GM12878 (cell line): ENCODE measurements at regions not wholly inside any gene's neighbourhood (a gene's known extent, or its start where the extent isn't known, plus 50 kb on each side); places are given as distances from the start of the nearest gene placed in this dataset.

Experiments used
- CTCF ChIP-seq, 3 experiments: IDR thresholded peaks in 2 of 3; conservative IDR thresholded peaks in 1 of 3; 2 replicates each; pipeline ENCODE4 v1.5.1; 2011; ENCODE audit warnings: low read depth in 3 of 3, low read length in 3 of 3, mild to moderate bottlenecking in 3 of 3, control low read depth in 2 of 3, moderate library complexity in 2 of 3, inconsistent platforms in 1 of 3, mixed read lengths in 1 of 3; ENCODE audit not compliant: control insufficient read depth in 2 of 3, insufficient read depth in 1 of 3; ENCODE audit errors: extremely low read depth in 1 of 3
- EED ChIP-seq: sonication (generic); IDR thresholded peaks from 2 replicates; pipeline ENCODE4 v1.6.1; 2016; ENCODE audit warnings: antibody characterized with exemption, low read depth
- EGR1 ChIP-seq, 2 experiments: IDR thresholded peaks; 1 replicate in 1 of 2; 2 replicates in 1 of 2; pipeline ENCODE4 v1.6.1; 2011 to 2012; ENCODE audit warnings: low read depth in 2 of 2, low read length in 2 of 2, borderline replicate concordance in 1 of 2, mild to moderate bottlenecking in 1 of 2, moderate library complexity in 1 of 2
- EZH2 ChIP-seq: IDR thresholded peaks from 2 replicates; pipeline ENCODE4 v1.6.1; 2012; ENCODE audit warnings: low read depth, mild to moderate bottlenecking, control low read depth, inconsistent platforms, low read length, borderline replicate concordance; ENCODE audit not compliant: control insufficient read depth
- FOS ChIP-seq: IDR thresholded peaks from 3 replicates; pipeline ENCODE4 v1.6.1; 2011; ENCODE audit warnings: borderline replicate concordance; ENCODE audit not compliant: insufficient read length; ENCODE audit errors: extremely low read depth
- FOXK2 ChIP-seq: fragments of 450-650 bp; IDR thresholded peaks from 2 replicates; pipeline ENCODE4 v1.6.1; 2017; ENCODE audit warnings: mild to moderate bottlenecking, moderate library complexity
- MLLT1 ChIP-seq: fragments of 450-650 bp; IDR thresholded peaks from 2 replicates; pipeline ENCODE4 v1.6.1; 2016; ENCODE audit warnings: mild to moderate bottlenecking
- POLR2A ChIP-seq: IDR thresholded peaks from 2 replicates; pipeline ENCODE4 v1.6.1; 2011; ENCODE audit warnings: low read depth, mild to moderate bottlenecking, low read length
- ZNF207 ChIP-seq: fragments of 450-650 bp; IDR thresholded peaks from 2 replicates; pipeline ENCODE4 v1.6.1; 2014; ENCODE audit warnings: antibody characterized with exemption, mild to moderate bottlenecking, borderline replicate concordance
- TF ChIP-seq, protein P1 (sequence below): fragments of 450-650 bp; formaldehyde crosslinking; IDR thresholded peaks from 2 replicates; pipeline ENCODE4 v1.4.0; 2022; ENCODE audit warnings: mild to moderate bottlenecking, moderate library complexity
- TF ChIP-seq, protein P2 (sequence below): IDR thresholded peaks from 2 replicates; pipeline ENCODE4 v1.6.1; 2012; ENCODE audit warnings: mild to moderate bottlenecking, low read depth, low read length

DNA sequence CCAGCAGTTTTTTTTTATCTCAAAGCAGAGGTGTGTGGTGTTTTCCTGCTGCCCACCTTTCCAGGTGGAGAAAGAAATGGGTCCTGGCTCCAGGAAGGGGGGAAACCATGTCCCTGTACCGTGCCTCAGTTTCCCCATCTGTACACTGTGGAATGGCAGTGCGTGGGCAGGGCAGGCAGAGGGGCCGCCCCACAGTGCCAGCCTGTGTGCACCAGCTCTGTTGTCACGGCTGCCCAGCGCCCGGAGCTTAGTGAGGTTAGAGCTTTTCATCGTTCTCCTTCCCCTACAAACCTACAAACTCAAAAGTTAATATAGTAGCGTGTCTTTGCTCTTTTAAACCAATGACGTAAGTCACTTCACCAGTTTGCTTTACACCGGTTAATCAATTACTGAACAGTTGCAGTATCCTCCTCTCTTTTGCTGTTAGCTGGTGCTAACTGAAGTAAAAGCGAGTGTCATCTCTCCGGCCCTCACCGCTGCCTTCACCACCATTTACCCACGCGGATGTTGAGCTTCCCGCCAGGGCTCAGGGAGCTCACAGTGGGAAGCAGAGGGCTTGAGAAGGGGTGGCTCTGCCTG lies 114.8 kb upstream of the ADRA2C start:
- TF ChIP-seq EZH2 = no peak
- TF ChIP-seq ZNF207 = no peak
- TF ChIP-seq, protein P1, sequence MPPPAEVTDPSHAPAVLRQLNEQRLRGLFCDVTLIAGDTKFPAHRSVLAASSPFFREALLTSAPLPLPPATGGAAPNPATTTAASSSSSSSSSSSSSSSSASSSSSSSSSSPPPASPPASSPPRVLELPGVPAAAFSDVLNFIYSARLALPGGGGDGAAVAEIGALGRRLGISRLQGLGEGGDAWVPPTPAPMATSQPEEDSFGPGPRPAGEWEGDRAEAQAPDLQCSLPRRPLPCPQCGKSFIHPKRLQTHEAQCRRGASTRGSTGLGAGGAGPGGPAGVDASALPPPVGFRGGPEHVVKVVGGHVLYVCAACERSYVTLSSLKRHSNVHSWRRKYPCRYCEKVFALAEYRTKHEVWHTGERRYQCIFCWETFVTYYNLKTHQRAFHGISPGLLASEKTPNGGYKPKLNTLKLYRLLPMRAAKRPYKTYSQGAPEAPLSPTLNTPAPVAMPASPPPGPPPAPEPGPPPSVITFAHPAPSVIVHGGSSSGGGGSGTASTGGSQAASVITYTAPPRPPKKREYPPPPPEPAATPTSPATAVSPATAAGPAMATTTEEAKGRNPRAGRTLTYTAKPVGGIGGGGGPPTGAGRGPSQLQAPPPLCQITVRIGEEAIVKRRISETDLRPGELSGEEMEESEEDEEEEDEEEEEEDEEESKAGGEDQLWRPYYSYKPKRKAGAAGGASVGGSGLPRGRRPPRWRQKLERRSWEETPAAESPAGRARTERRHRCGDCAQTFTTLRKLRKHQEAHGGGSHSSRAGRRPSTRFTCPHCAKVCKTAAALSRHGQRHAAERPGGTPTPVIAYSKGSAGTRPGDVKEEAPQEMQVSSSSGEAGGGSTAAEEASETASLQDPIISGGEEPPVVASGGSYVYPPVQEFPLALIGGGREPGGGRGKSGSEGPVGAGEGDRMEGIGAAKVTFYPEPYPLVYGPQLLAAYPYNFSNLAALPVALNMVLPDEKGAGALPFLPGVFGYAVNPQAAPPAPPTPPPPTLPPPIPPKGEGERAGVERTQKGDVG (CRISPR knock-in tag) = no peak
- TF ChIP-seq FOS = no peak
- no peak for TF ChIP-seq EGR1 (IDR thresholded peaks at IDR 0.05; ENCODE audit: borderline replicate concordance in 1 of 2, low read depth in 2 of 2, low read length in 2 of 2)
- TF ChIP-seq EED = no peak
- TF ChIP-seq CTCF (IDR thresholded peaks at IDR 0.05 in 2 of 3, conservative IDR thresholded peaks at IDR 0.05 in 1 of 3; ENCODE audit: control insufficient read depth in 2 of 3, extremely low read depth in 1 of 3, insufficient read depth in 1 of 3, low read depth in 3 of 3, low read length in 3 of 3) = no peak
- no peak for TF ChIP-seq FOXK2
- no peak for TF ChIP-seq POLR2A
- TF ChIP-seq, protein P2, sequence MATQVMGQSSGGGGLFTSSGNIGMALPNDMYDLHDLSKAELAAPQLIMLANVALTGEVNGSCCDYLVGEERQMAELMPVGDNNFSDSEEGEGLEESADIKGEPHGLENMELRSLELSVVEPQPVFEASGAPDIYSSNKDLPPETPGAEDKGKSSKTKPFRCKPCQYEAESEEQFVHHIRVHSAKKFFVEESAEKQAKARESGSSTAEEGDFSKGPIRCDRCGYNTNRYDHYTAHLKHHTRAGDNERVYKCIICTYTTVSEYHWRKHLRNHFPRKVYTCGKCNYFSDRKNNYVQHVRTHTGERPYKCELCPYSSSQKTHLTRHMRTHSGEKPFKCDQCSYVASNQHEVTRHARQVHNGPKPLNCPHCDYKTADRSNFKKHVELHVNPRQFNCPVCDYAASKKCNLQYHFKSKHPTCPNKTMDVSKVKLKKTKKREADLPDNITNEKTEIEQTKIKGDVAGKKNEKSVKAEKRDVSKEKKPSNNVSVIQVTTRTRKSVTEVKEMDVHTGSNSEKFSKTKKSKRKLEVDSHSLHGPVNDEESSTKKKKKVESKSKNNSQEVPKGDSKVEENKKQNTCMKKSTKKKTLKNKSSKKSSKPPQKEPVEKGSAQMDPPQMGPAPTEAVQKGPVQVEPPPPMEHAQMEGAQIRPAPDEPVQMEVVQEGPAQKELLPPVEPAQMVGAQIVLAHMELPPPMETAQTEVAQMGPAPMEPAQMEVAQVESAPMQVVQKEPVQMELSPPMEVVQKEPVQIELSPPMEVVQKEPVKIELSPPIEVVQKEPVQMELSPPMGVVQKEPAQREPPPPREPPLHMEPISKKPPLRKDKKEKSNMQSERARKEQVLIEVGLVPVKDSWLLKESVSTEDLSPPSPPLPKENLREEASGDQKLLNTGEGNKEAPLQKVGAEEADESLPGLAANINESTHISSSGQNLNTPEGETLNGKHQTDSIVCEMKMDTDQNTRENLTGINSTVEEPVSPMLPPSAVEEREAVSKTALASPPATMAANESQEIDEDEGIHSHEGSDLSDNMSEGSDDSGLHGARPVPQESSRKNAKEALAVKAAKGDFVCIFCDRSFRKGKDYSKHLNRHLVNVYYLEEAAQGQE = no peak
- TF ChIP-seq MLLT1 = no peak
